ENCODE measurements at regions not wholly inside any gene's neighbourhood (a gene's known extent, or its start where the extent isn't known, plus 50 kb on each side); places are given as distances from the start of the nearest gene placed in this dataset. TPM values are rescaled to one million over a fixed set of nuclear protein-coding genes. Genes with fewer than 3 reads are reported as not detected.

- Histone ChIP-seq H3K36me3 (ENCODE audit: insufficient read depth) (no peaks in the 10 kb centered on the region), H3K4me1 (ENCODE audit: insufficient read depth) (no peaks in the 10 kb centered on the region), H3K4me3 (ENCODE audit: low read depth, low read length) (no peak overlapping the region), H3K27ac (ENCODE audit: low read depth) (no peak overlapping the region)
- WGBS, result 83% methylated on average over 5 of the region's 5 CpGs
- no peak for DNase-seq (ENCODE audit: extremely low spot score)
Observed at GRCh38 chr7:4621396-4621795, 60.7 kb upstream of the FOXK1 start.

DNA sequence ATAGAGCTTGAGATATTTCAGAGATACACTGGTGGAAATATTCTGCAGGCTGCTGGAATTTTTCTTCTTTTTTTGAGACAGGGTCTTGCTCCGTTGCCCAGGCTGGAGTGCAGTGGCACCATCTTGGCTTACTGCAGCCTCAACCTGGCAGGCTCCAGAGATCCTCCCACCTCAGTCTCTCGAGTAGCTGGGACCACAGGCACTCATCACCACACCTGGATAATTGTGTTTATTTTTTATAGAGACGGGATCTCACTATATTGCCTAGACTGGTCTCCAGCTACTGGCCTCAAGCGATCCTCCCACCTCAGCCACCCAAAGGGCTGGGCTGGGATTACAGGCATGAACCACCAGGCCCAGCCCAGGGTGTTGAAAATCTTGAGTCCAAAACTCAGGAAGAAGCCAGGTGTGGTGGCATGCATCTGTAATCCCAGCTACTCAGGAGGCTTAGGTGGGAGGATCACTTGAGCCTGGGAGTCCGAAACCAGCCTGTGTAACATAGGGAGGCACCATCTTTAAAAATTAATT lies 55.7 kb upstream of the FOXK1 start:
- Histone ChIP-seq H3K27ac (ENCODE audit: low read depth) (no peak overlapping the region), H3K36me3 (ENCODE audit: insufficient read depth) (no peaks in the 10 kb centered on the region), H3K4me3 (ENCODE audit: low read depth, low read length) (no peak overlapping the region), H3K4me1 (ENCODE audit: insufficient read depth) (no peaks in the 10 kb centered on the region)
- WGBS, result 92% methylated on average over 5 of the region's 5 CpGs
- DNase-seq (ENCODE audit: extremely low spot score), result no peak

GRCh38 chr7:4629287-4629895 lies 52.7 kb upstream of the FOXK1 start:
- WGBS, result 90% methylated on average over 8 of the region's 8 CpGs
- no peaks in the 10 kb centered on the region for H3K4me1 ChIP-seq (ENCODE audit: insufficient read depth)
- no peak overlapping the region for H3K4me3 ChIP-seq (ENCODE audit: low read depth, low read length)
- H3K36me3 ChIP-seq (ENCODE audit: insufficient read depth), result no peaks in the 10 kb centered on the region
- no peak overlapping the region for H3K27ac ChIP-seq (ENCODE audit: low read depth)
- no peak for DNase-seq (ENCODE audit: extremely low spot score)

- no peak overlapping the region for H3K4me3 ChIP-seq (ENCODE audit: low read depth, low read length)
- no peaks in the 10 kb centered on the region for H3K4me1 ChIP-seq (ENCODE audit: insufficient read depth)
- DNase-seq (ENCODE audit: extremely low spot score), result peak; percentile 78
- no peaks in the 10 kb centered on the region for H3K36me3 ChIP-seq (ENCODE audit: insufficient read depth)
- WGBS, result 15% methylated on average over 25 of the region's 25 CpGs
- no peak overlapping the region for H3K27ac ChIP-seq (ENCODE audit: low read depth)
Observed at GRCh38 chr7:4631380-4632179, 50.5 kb upstream of the FOXK1 start.

Small RNAs in the stretch of these regions (small RNA-seq; reads per million reads assigned to genes)
- not detected for gene CYP3A54P
